T-helper 1 cell treated with Interleukin-12 subunit alpha and Interleukin-12 subunit beta and Interleukin-4 antibody, amounts not matched to agents 30 μg/mL and 1 μg/mL, for 36 hours (primary cell): ENCODE measurements at regions not wholly inside any gene's neighbourhood (a gene's known extent, or its start where the extent isn't known, plus 50 kb on each side); places are given as distances from the start of the nearest gene placed in this dataset.

Experiments used
- H3K27ac Mint-ChIP-seq: one replicate; pipeline ENCODE4 v1.8.0; 2021; ENCODE audit warnings: mild to moderate bottlenecking, mixed read lengths
- H3K27me3 Mint-ChIP-seq: one replicate; pipeline ENCODE4 v1.8.0; 2021; ENCODE audit warnings: low read depth, mixed read lengths
- H3K36me3 Mint-ChIP-seq: one replicate; pipeline ENCODE4 v1.8.0; 2021; ENCODE audit warnings: low read depth, mixed read lengths
- H3K4me1 Mint-ChIP-seq: one replicate; pipeline ENCODE4 v1.8.0; 2021; ENCODE audit warnings: low read depth, mixed read lengths
- H3K4me3 Mint-ChIP-seq: one replicate; pipeline ENCODE4 v1.8.0; 2021; ENCODE audit warnings: mild to moderate bottlenecking, moderate library complexity, mixed read lengths
- H3K9me3 Mint-ChIP-seq: one replicate; pipeline ENCODE4 v1.8.0; 2021; ENCODE audit warnings: mixed read lengths

GRCh38 chr1:101164776-101165175 is 72.0 kb upstream of the S1PR1 start:
- H3K4me3 Mint-ChIP-seq = no peak overlapping the region
- H3K27ac Mint-ChIP-seq = no peak overlapping the region
- H3K36me3 Mint-ChIP-seq = peaks cover 10% of the 10 kb centered on the region
- no peaks in the 10 kb centered on the region for H3K27me3 Mint-ChIP-seq
- H3K4me1 Mint-ChIP-seq = peaks cover 14% of the 10 kb centered on the region
- H3K9me3 Mint-ChIP-seq = peaks cover 4% of the 10 kb centered on the region

- no peak overlapping the region for H3K27ac Mint-ChIP-seq
- peaks cover 4% of the 10 kb centered on the region for H3K9me3 Mint-ChIP-seq
- H3K36me3 Mint-ChIP-seq = peaks cover 12% of the 10 kb centered on the region
- no peaks in the 10 kb centered on the region for H3K27me3 Mint-ChIP-seq
- H3K4me1 Mint-ChIP-seq = peaks cover 15% of the 10 kb centered on the region
- H3K4me3 Mint-ChIP-seq = no peak overlapping the region
These were observed 73.8 kb upstream of the S1PR1 start for GRCh38 chr1:101162736-101163735.

GRCh38 chr1:101162300-101162699 is 74.5 kb upstream of the S1PR1 start:
- Mint-ChIP-seq H3K27me3 (no peaks in the 10 kb centered on the region), H3K4me1 (peaks cover 9% of the 10 kb centered on the region), H3K9me3 (no peaks in the 10 kb centered on the region), H3K4me3 (no peak overlapping the region), H3K36me3 (peaks cover 6% of the 10 kb centered on the region), H3K27ac (no peak overlapping the region)

- H3K36me3 Mint-ChIP-seq = peaks cover 4% of the 10 kb centered on the region
- H3K27ac Mint-ChIP-seq = no peak overlapping the region
- no peak overlapping the region for H3K4me3 Mint-ChIP-seq
- peaks cover 5% of the 10 kb centered on the region for H3K4me1 Mint-ChIP-seq
- no peaks in the 10 kb centered on the region for H3K27me3 Mint-ChIP-seq
- no peaks in the 10 kb centered on the region for H3K9me3 Mint-ChIP-seq
These were observed 75.2 kb upstream of the S1PR1 start for GRCh38 chr1:101161619-101162018.

GRCh38 chr1:101158424-101158823 is 78.4 kb upstream of the S1PR1 start:
- no peak overlapping the region for H3K27ac Mint-ChIP-seq
- H3K36me3 Mint-ChIP-seq = peaks cover 2% of the 10 kb centered on the region
- H3K4me3 Mint-ChIP-seq = no peak overlapping the region
- peaks cover 3% of the 10 kb centered on the region for H3K4me1 Mint-ChIP-seq
- no peaks in the 10 kb centered on the region for H3K27me3 Mint-ChIP-seq
- H3K9me3 Mint-ChIP-seq = no peaks in the 10 kb centered on the region

GRCh38 chr1:101154547-101154946 is 82.3 kb upstream of the S1PR1 start:
- Mint-ChIP-seq H3K36me3 (peaks cover 2% of the 10 kb centered on the region), H3K4me3 (no peak overlapping the region), H3K9me3 (no peaks in the 10 kb centered on the region), H3K27ac (no peak overlapping the region), H3K27me3 (no peaks in the 10 kb centered on the region), H3K4me1 (peaks cover 7% of the 10 kb centered on the region)

GRCh38 chr1:101153692-101154091 is 83.1 kb upstream of the S1PR1 start:
- no peaks in the 10 kb centered on the region for H3K9me3 Mint-ChIP-seq
- no peak overlapping the region for H3K4me3 Mint-ChIP-seq
- no peaks in the 10 kb centered on the region for H3K36me3 Mint-ChIP-seq
- peaks cover 14% of the 10 kb centered on the region for H3K4me1 Mint-ChIP-seq
- H3K27me3 Mint-ChIP-seq = no peaks in the 10 kb centered on the region
- no peak overlapping the region for H3K27ac Mint-ChIP-seq

GRCh38 chr1:101152633-101153032 is 84.2 kb upstream of the S1PR1 start:
- Mint-ChIP-seq H3K4me1 (peaks cover 15% of the 10 kb centered on the region), H3K9me3 (no peaks in the 10 kb centered on the region), H3K36me3 (no peaks in the 10 kb centered on the region), H3K4me3 (no peak overlapping the region), H3K27me3 (no peaks in the 10 kb centered on the region), H3K27ac (no peak overlapping the region)

GRCh38 chr1:101151286-101151685 is 85.5 kb upstream of the S1PR1 start:
- Mint-ChIP-seq H3K4me1 (peaks cover 15% of the 10 kb centered on the region), H3K27ac (no peak overlapping the region), H3K36me3 (no peaks in the 10 kb centered on the region), H3K9me3 (no peaks in the 10 kb centered on the region), H3K27me3 (no peaks in the 10 kb centered on the region), H3K4me3 (no peak overlapping the region)

GRCh38 chr1:101150670-101151069 is 86.1 kb upstream of the S1PR1 start:
- H3K36me3 Mint-ChIP-seq = no peaks in the 10 kb centered on the region
- no peaks in the 10 kb centered on the region for H3K9me3 Mint-ChIP-seq
- no peak overlapping the region for H3K27ac Mint-ChIP-seq
- H3K27me3 Mint-ChIP-seq = no peaks in the 10 kb centered on the region
- no peak overlapping the region for H3K4me3 Mint-ChIP-seq
- peaks cover 15% of the 10 kb centered on the region for H3K4me1 Mint-ChIP-seq

- Mint-ChIP-seq H3K27me3 (no peaks in the 10 kb centered on the region), H3K36me3 (no peaks in the 10 kb centered on the region), H3K27ac (no peak overlapping the region), H3K4me1 (peaks cover 17% of the 10 kb centered on the region), H3K4me3 (no peak overlapping the region), H3K9me3 (no peaks in the 10 kb centered on the region)
These were observed 86.6 kb upstream of the S1PR1 start for GRCh38 chr1:101150266-101150665.

GRCh38 chr1:101148980-101149379 is 87.8 kb upstream of the S1PR1 start:
- Mint-ChIP-seq H3K27me3 (no peaks in the 10 kb centered on the region), H3K4me1 (peaks cover 26% of the 10 kb centered on the region), H3K4me3 (no peak overlapping the region), H3K27ac (no peak overlapping the region), H3K9me3 (no peaks in the 10 kb centered on the region), H3K36me3 (no peaks in the 10 kb centered on the region)

DNA sequence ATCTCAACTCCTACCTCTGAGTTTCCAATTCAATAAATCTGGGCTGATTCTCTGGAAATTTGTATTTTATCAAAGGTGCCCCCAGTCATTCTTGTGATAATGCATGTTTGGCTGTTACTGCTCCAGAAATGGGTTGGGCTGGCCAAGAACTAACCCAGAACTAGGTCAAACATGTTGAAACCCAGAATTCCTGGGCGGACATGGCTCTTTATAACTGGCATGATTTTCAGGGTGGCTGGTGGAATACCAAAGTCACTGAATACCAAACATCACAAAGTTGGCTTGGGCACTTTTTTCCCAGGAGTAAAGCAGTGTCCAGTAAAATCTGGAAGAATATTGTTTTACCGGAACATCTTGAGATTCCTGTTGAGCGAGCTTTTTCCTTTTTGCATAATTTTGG is 89.4 kb upstream of the S1PR1 start:
- H3K4me1 Mint-ChIP-seq = peaks cover 26% of the 10 kb centered on the region
- no peaks in the 10 kb centered on the region for H3K27me3 Mint-ChIP-seq
- H3K27ac Mint-ChIP-seq = no peak overlapping the region
- no peak overlapping the region for H3K4me3 Mint-ChIP-seq
- no peaks in the 10 kb centered on the region for H3K9me3 Mint-ChIP-seq
- peaks cover 3% of the 10 kb centered on the region for H3K36me3 Mint-ChIP-seq

GRCh38 chr1:101145449-101145820 is 91.4 kb upstream of the S1PR1 start:
- Mint-ChIP-seq H3K27ac (no peak overlapping the region), H3K36me3 (peaks cover 3% of the 10 kb centered on the region), H3K4me1 (peaks cover 26% of the 10 kb centered on the region), H3K4me3 (no peak overlapping the region), H3K9me3 (no peaks in the 10 kb centered on the region), H3K27me3 (no peaks in the 10 kb centered on the region)

GRCh38 chr1:101144671-101145448 is 92.0 kb upstream of the S1PR1 start:
- H3K9me3 Mint-ChIP-seq = no peaks in the 10 kb centered on the region
- H3K4me3 Mint-ChIP-seq = no peak overlapping the region
- H3K36me3 Mint-ChIP-seq = peaks cover 3% of the 10 kb centered on the region
- peaks cover 27% of the 10 kb centered on the region for H3K4me1 Mint-ChIP-seq
- no peaks in the 10 kb centered on the region for H3K27me3 Mint-ChIP-seq
- no peak overlapping the region for H3K27ac Mint-ChIP-seq
